Neutrophil (primary cell): ENCODE measurements at regions not wholly inside any gene's neighbourhood (a gene's known extent, or its start where the extent isn't known, plus 50 kb on each side); places are given as distances from the start of the nearest gene placed in this dataset.

Experiments used
- H3K27ac ChIP-seq: fragments of 200-600 bp; sonication (generic); 2 replicates; pipeline ENCODE4 v1.5.1; 2016; ENCODE audit warnings: mild to moderate bottlenecking, moderate library complexity
- H3K27me3 ChIP-seq: fragments of 200-600 bp; sonication (generic); 2 replicates; pipeline ENCODE4 v1.6.0; 2016; ENCODE audit warnings: mild to moderate bottlenecking
- H3K36me3 ChIP-seq: fragments of 200-600 bp; sonication (generic); 2 replicates; pipeline ENCODE4 v1.5.1; 2017
- H3K4me1 ChIP-seq, 2 experiments: fragments of 200-600 bp in 1 of 2; sonication (generic) in 1 of 2; 1 replicate in 1 of 2; 2 replicates in 1 of 2; pipeline versions ENCODE4 v1.5.1 to v1.6.1; 2013 to 2016; ENCODE audit warnings: low read depth in 1 of 2, low read length in 1 of 2, mild to moderate bottlenecking in 1 of 2, moderate library complexity in 1 of 2; ENCODE audit not compliant: control insufficient read depth in 1 of 2, insufficient read depth in 1 of 2
- H3K4me3 ChIP-seq, 2 experiments: fragments of 200-600 bp in 1 of 2; sonication (generic) in 1 of 2; 1 replicate in 1 of 2; 2 replicates in 1 of 2; pipeline ENCODE4 v1.5.1; 2013 to 2016; ENCODE audit warnings: low read depth in 1 of 2, low read length in 1 of 2, mild to moderate bottlenecking in 1 of 2, moderate library complexity in 1 of 2
- H3K9me3 ChIP-seq: fragments of 200-600 bp; sonication (generic); 2 replicates; pipeline ENCODE4 v1.5.1; 2016
- CTCF ChIP-seq: fragments of 200-600 bp; sonication (generic); IDR thresholded peaks from 2 replicates; pipeline ENCODE4 v1.5.1; 2016; ENCODE audit warnings: antibody characterized with exemption

GRCh38 chr6:91523511-91523910 lies 936.6 kb upstream of the MAP3K7 start:
- no peaks in the 10 kb centered on the region for H3K4me1 ChIP-seq
- no peak for TF ChIP-seq CTCF
- H3K4me3 ChIP-seq: no peak overlapping the region
- H3K27ac ChIP-seq: no peak overlapping the region
- no peaks in the 10 kb centered on the region for H3K9me3 ChIP-seq
- H3K36me3 ChIP-seq: no peaks in the 10 kb centered on the region
- no peaks in the 10 kb centered on the region for H3K27me3 ChIP-seq

- Histone ChIP-seq H3K9me3 (no peaks in the 10 kb centered on the region), H3K27me3 (no peaks in the 10 kb centered on the region), H3K36me3 (no peaks in the 10 kb centered on the region), H3K27ac (no peak overlapping the region), H3K4me3 (no peak overlapping the region), H3K4me1 (no peaks in the 10 kb centered on the region)
- no peak for TF ChIP-seq CTCF
Measured at GRCh38 chr6:91521999-91522398, 935.1 kb upstream of the MAP3K7 start.

GRCh38 chr6:91509711-91510110 lies 922.8 kb upstream of the MAP3K7 start:
- Histone ChIP-seq H3K36me3 (no peaks in the 10 kb centered on the region), H3K27me3 (no peaks in the 10 kb centered on the region), H3K9me3 (no peaks in the 10 kb centered on the region), H3K27ac (no peak overlapping the region), H3K4me1 (no peaks in the 10 kb centered on the region), H3K4me3 (no peak overlapping the region)
- TF ChIP-seq CTCF: no peak

- Histone ChIP-seq H3K9me3 (no peaks in the 10 kb centered on the region), H3K27ac (no peak overlapping the region), H3K4me1 (no peaks in the 10 kb centered on the region), H3K4me3 (no peak overlapping the region), H3K36me3 (no peaks in the 10 kb centered on the region), H3K27me3 (no peaks in the 10 kb centered on the region)
- no peak for TF ChIP-seq CTCF
Measured at GRCh38 chr6:91509039-91509438, 922.2 kb upstream of the MAP3K7 start.

DNA sequence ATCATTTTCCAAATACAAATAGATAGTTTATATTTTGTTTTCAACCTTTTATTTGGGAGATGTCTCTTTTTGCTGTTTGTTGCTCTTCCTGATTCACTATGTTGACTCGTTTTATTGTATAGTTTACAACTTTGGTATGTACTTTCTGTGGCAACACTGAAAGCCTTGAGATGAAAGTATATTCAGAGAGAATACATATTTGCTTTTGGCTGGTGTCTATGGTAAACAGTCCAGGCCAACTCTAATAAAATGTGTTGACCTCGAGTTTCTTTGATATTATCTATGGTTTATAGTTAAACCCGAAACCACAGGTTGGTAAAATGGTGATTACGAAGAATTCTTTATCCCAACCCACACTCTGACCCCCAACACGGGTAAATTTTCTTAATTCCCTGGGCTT lies 919.6 kb upstream of the MAP3K7 start:
- Histone ChIP-seq H3K9me3 (no peaks in the 10 kb centered on the region), H3K27ac (no peak overlapping the region)
- TF ChIP-seq CTCF: no peak

GRCh38 chr6:91505199-91505598 lies 918.3 kb upstream of the MAP3K7 start:
- Histone ChIP-seq H3K4me3 (no peak overlapping the region), H3K27me3 (no peaks in the 10 kb centered on the region), H3K4me1 (no peaks in the 10 kb centered on the region), H3K27ac (no peak overlapping the region), H3K36me3 (no peaks in the 10 kb centered on the region), H3K9me3 (no peaks in the 10 kb centered on the region)
- TF ChIP-seq CTCF: no peak

More for the DNA sequence above, 919.6 kb upstream of the MAP3K7 start:
- Histone ChIP-seq H3K27me3 (no peaks in the 10 kb centered on the region), H3K36me3 (no peaks in the 10 kb centered on the region), H3K4me3 (no peak overlapping the region), H3K4me1 (no peaks in the 10 kb centered on the region)
